ENCODE measurements at regions not wholly inside any gene's neighbourhood (a gene's known extent, or its start where the extent isn't known, plus 50 kb on each side); places are given as distances from the start of the nearest gene placed in this dataset.

- Mint-ChIP-seq H3K4me1 (no peaks in the 10 kb centered on the region), H3K4me3 (no peak overlapping the region), H3K27ac (no peak overlapping the region), H3K9me3 (peaks cover 12% of the 10 kb centered on the region), H3K36me3 (no peaks in the 10 kb centered on the region; the same call in 1 of the 2 replicates), H3K27me3 (ENCODE audit: low read depth) (no peaks in the 10 kb centered on the region)
- no peak for DNase-seq (ENCODE audit: low spot score)
- POLR2A ChIA-PET: no interaction called here
- no peak for ATAC-seq
- CTCF ChIA-PET: no interaction called here
- TF ChIP-seq ATF2 (CRISPR knock-in tag; IDR thresholded peaks at IDR 0.05; ENCODE audit: borderline replicate concordance, low read depth) (no peak), ZBTB21 (CRISPR knock-in tag; IDR thresholded peaks at IDR 0.05; ENCODE audit: borderline replicate concordance) (no peak), JAZF1 (CRISPR knock-in tag; IDR thresholded peaks at IDR 0.05) (no peak), MLX (CRISPR knock-in tag; IDR thresholded peaks at IDR 0.05) (no peak), E2F5 (CRISPR knock-in tag; IDR thresholded peaks at IDR 0.05) (no peak), RELA (CRISPR knock-in tag; IDR thresholded peaks at IDR 0.05; ENCODE audit: borderline replicate concordance) (no peak), NFYB (CRISPR knock-in tag; conservative IDR thresholded peaks at IDR 0.05; ENCODE audit: low read depth) (no peak), STAT6 (CRISPR knock-in tag; conservative IDR thresholded peaks at IDR 0.05; ENCODE audit: low read depth) (no peak), RORB (CRISPR knock-in tag; IDR thresholded peaks at IDR 0.05) (no peak), CDX4 (CRISPR knock-in tag; IDR thresholded peaks at IDR 0.05; ENCODE audit: borderline replicate concordance) (no peak), ARID4B (CRISPR knock-in tag; IDR thresholded peaks at IDR 0.05; ENCODE audit: borderline replicate concordance) (no peak), ZBTB43 (CRISPR knock-in tag; IDR thresholded peaks at IDR 0.05) (no peak), ATF3 (CRISPR knock-in tag; conservative IDR thresholded peaks at IDR 0.05) (no peak), EMX1 (CRISPR knock-in tag; IDR thresholded peaks at IDR 0.05) (no peak), SMAD4 (CRISPR knock-in tag; IDR thresholded peaks at IDR 0.05) (no peak), ZNF532 (CRISPR knock-in tag; IDR thresholded peaks at IDR 0.05; ENCODE audit: borderline replicate concordance) (no peak)
These were observed 115.1 kb downstream of the KCNE4 start for GRCh38 chr2:223166983-223167650.
